Bronchial epithelial cell (primary cell): ENCODE measurements at regions not wholly inside any gene's neighbourhood (a gene's known extent, or its start where the extent isn't known, plus 50 kb on each side); places are given as distances from the start of the nearest gene placed in this dataset.

Experiments used
- DNase-seq: peaks from one replicate; pipeline ENCODE4 v3.0.0-alpha.2; 2010; ENCODE audit warnings: low read depth
- FAIRE-seq: peaks from 2 replicates; lab custom pipeline; 2011; peaks lifted over from hg19 to GRCh38; lab: Jason Lieb, UNC
- H3K27me3 ChIP-seq: 2 replicates; pipeline ENCODE4 v1.5.1; 2011; ENCODE audit warnings: low read length; ENCODE audit not compliant: control insufficient read depth, insufficient read depth
- H3K36me3 ChIP-seq: 2 replicates; pipeline ENCODE4 v1.5.1; 2011; ENCODE audit warnings: low read length; ENCODE audit not compliant: control insufficient read depth, insufficient read depth
- H3K4me3 ChIP-seq: 2 replicates; pipeline ENCODE4 v1.5.1; 2011; ENCODE audit warnings: mild to moderate bottlenecking, low read depth, low read length, control low read depth
- CTCF ChIP-seq: IDR thresholded peaks from 2 replicates; pipeline ENCODE4 v1.5.1; 2011; ENCODE audit warnings: mild to moderate bottlenecking, moderate library complexity, low read length, control low read depth, inconsistent platforms; ENCODE audit not compliant: insufficient read depth, severe bottlenecking

- no peak overlapping the region for H3K4me3 ChIP-seq
- no peaks in the 10 kb centered on the region for H3K27me3 ChIP-seq
- H3K36me3 ChIP-seq = no peaks in the 10 kb centered on the region
- no peak for FAIRE-seq
- DNase-seq = no peak
- TF ChIP-seq CTCF = no peak
Measured at GRCh38 chr5:152511531-152512132, 106.6 kb upstream of the NMUR2 start.

GRCh38 chr5:152514827-152515397 is 109.8 kb upstream of the NMUR2 start:
- no peak for FAIRE-seq
- no peaks in the 10 kb centered on the region for H3K36me3 ChIP-seq

GRCh38 chr5:152523964-152524363 is 118.9 kb upstream of the NMUR2 start:
- peak; percentile 13 for DNase-seq
- H3K27me3 ChIP-seq = no peaks in the 10 kb centered on the region
- no peak for FAIRE-seq
- H3K4me3 ChIP-seq = no peak overlapping the region
- H3K36me3 ChIP-seq = no peaks in the 10 kb centered on the region
- TF ChIP-seq CTCF = no peak

More at GRCh38 chr5:152514827-152515397, 109.8 kb upstream of the NMUR2 start:
- Histone ChIP-seq H3K4me3 (no peak overlapping the region), H3K27me3 (no peaks in the 10 kb centered on the region)
- TF ChIP-seq CTCF = peak; percentile 35
- peak; percentile 39 for DNase-seq

GRCh38 chr5:152527358-152528052 is 122.4 kb upstream of the NMUR2 start:
- H3K4me3 ChIP-seq = no peak overlapping the region
- H3K36me3 ChIP-seq = no peaks in the 10 kb centered on the region
- TF ChIP-seq CTCF = no peak
- FAIRE-seq (no peak), DNase-seq (no peak)
- H3K27me3 ChIP-seq = no peaks in the 10 kb centered on the region

GRCh38 chr5:152529440-152529839 is 124.4 kb upstream of the NMUR2 start:
- TF ChIP-seq CTCF = no peak
- no peak for FAIRE-seq
- Histone ChIP-seq H3K27me3 (no peaks in the 10 kb centered on the region), H3K36me3 (no peaks in the 10 kb centered on the region), H3K4me3 (no peak overlapping the region)
- no peak for DNase-seq
